ENCODE measurements at regions not wholly inside any gene's neighbourhood (a gene's known extent, or its start where the extent isn't known, plus 50 kb on each side); places are given as distances from the start of the nearest gene placed in this dataset.

- H3K4ac ChIP-seq (ENCODE audit: low read length) = no peak overlapping the region
- no CpG with 5 or more reads among the region's 5 CpGs for WGBS, 2 donors (ENCODE audit: extremely low coverage in 2 of 2, insufficient read length in 2 of 2, insufficient replicate concordance in 1 of 2)
- no peaks in the 10 kb centered on the region for H3K27me3 ChIP-seq (ENCODE audit: control insufficient read depth in 3 of 3, insufficient read depth in 3 of 3, low read depth in 1 of 3, low read length in 3 of 3)
- no peak for DNase-seq (ENCODE audit: low spot score)
- no peaks in the 10 kb centered on the region for H3K79me1 ChIP-seq (ENCODE audit: low read depth, low read length)
- H3K4me1 ChIP-seq (ENCODE audit: control insufficient read depth in 2 of 2, insufficient read depth in 1 of 2, low read depth in 1 of 2, low read length in 2 of 2) = no peaks in the 10 kb centered on the region
- no peak overlapping the region for H2AFZ ChIP-seq (ENCODE audit: low read length)
- H3K4me3 ChIP-seq (ENCODE audit: low read length in 2 of 2) = no peak overlapping the region
- no peak overlapping the region for H2BK15ac ChIP-seq (ENCODE audit: low read length)
- no peak overlapping the region for H2BK120ac ChIP-seq (ENCODE audit: low read depth, low read length)
- no peaks in the 10 kb centered on the region for H3K36me3 ChIP-seq (replicated peaks in 1 of 2; ENCODE audit: control insufficient read depth in 2 of 2, insufficient read depth in 2 of 2, low read length in 2 of 2)
- no peak overlapping the region for H3K14ac ChIP-seq (ENCODE audit: low read length)
- no peak overlapping the region for H2BK5ac ChIP-seq (ENCODE audit: low read length)
- H4K8ac ChIP-seq (ENCODE audit: low read depth, low read length) = no peak overlapping the region
- no peak overlapping the region for H2AK5ac ChIP-seq (ENCODE audit: low read depth, low read length)
- H3K23ac ChIP-seq (ENCODE audit: low read depth, low read length, poor library complexity) = no peak overlapping the region
- no peaks in the 10 kb centered on the region for H3K9me3 ChIP-seq (replicated peaks in 1 of 2; ENCODE audit: control insufficient read depth in 2 of 2, insufficient read depth in 1 of 2, low read depth in 1 of 2, low read length in 2 of 2)
- no peak overlapping the region for H3K9ac ChIP-seq (ENCODE audit: low read depth, low read length, poor library complexity)
- H3K27ac ChIP-seq (replicated peaks; ENCODE audit: low read length) = no peak overlapping the region
- H3K18ac ChIP-seq (ENCODE audit: low read length) = no peak overlapping the region
- H2BK12ac ChIP-seq (ENCODE audit: low read length) = no peak overlapping the region
- no peak overlapping the region for H4K91ac ChIP-seq (ENCODE audit: low read depth, low read length, poor library complexity)
- no peak overlapping the region for H3K4me2 ChIP-seq (ENCODE audit: insufficient read depth, low read length, poor library complexity, severe bottlenecking)
Observed at GRCh38 chr2:220849433-220849832, 722.7 kb downstream of the EPHA4 start.

- DNase-seq (ENCODE audit: low spot score) = no peak
- no CpG with 5 or more reads among the region's 3 CpGs for WGBS, 2 donors (ENCODE audit: extremely low coverage in 2 of 2, insufficient read length in 2 of 2, insufficient replicate concordance in 1 of 2)
- H3K4me2 ChIP-seq (ENCODE audit: insufficient read depth, low read length, poor library complexity, severe bottlenecking) = no peak overlapping the region
- no peak overlapping the region for H2BK15ac ChIP-seq (ENCODE audit: low read length)
- no peaks in the 10 kb centered on the region for H3K9me3 ChIP-seq (replicated peaks in 1 of 2; ENCODE audit: control insufficient read depth in 2 of 2, insufficient read depth in 1 of 2, low read depth in 1 of 2, low read length in 2 of 2)
- H4K8ac ChIP-seq (ENCODE audit: low read depth, low read length) = no peak overlapping the region
- no peak overlapping the region for H3K4me3 ChIP-seq (ENCODE audit: low read length in 2 of 2)
- no peak overlapping the region for H2AFZ ChIP-seq (ENCODE audit: low read length)
- H3K23ac ChIP-seq (ENCODE audit: low read depth, low read length, poor library complexity) = no peak overlapping the region
- no peak overlapping the region for H3K9ac ChIP-seq (ENCODE audit: low read depth, low read length, poor library complexity)
- H2AK5ac ChIP-seq (ENCODE audit: low read depth, low read length) = no peak overlapping the region
- no peak overlapping the region for H3K18ac ChIP-seq (ENCODE audit: low read length)
- H3K27me3 ChIP-seq (ENCODE audit: control insufficient read depth in 3 of 3, insufficient read depth in 3 of 3, low read depth in 1 of 3, low read length in 3 of 3) = no peaks in the 10 kb centered on the region
- H3K27ac ChIP-seq (replicated peaks; ENCODE audit: low read length) = no peak overlapping the region
- no peak overlapping the region for H3K14ac ChIP-seq (ENCODE audit: low read length)
- H3K4ac ChIP-seq (ENCODE audit: low read length) = no peak overlapping the region
- H3K36me3 ChIP-seq (replicated peaks in 1 of 2; ENCODE audit: control insufficient read depth in 2 of 2, insufficient read depth in 2 of 2, low read length in 2 of 2) = no peaks in the 10 kb centered on the region
- H2BK12ac ChIP-seq (ENCODE audit: low read length) = no peak overlapping the region
- no peaks in the 10 kb centered on the region for H3K79me1 ChIP-seq (ENCODE audit: low read depth, low read length)
- H2BK5ac ChIP-seq (ENCODE audit: low read length) = no peak overlapping the region
- no peak overlapping the region for H2BK120ac ChIP-seq (ENCODE audit: low read depth, low read length)
- H3K4me1 ChIP-seq (ENCODE audit: control insufficient read depth in 2 of 2, insufficient read depth in 1 of 2, low read depth in 1 of 2, low read length in 2 of 2) = no peaks in the 10 kb centered on the region
- no peak overlapping the region for H4K91ac ChIP-seq (ENCODE audit: low read depth, low read length, poor library complexity)
Observed at GRCh38 chr2:220850116-220850515, 722.0 kb downstream of the EPHA4 start.

GRCh38 chr2:220855296-220855695, 716.8 kb downstream of the EPHA4 start:
- H2AK5ac ChIP-seq (ENCODE audit: low read depth, low read length) = no peak overlapping the region
- no peaks in the 10 kb centered on the region for H3K27me3 ChIP-seq (ENCODE audit: control insufficient read depth in 3 of 3, insufficient read depth in 3 of 3, low read depth in 1 of 3, low read length in 3 of 3)

DNA sequence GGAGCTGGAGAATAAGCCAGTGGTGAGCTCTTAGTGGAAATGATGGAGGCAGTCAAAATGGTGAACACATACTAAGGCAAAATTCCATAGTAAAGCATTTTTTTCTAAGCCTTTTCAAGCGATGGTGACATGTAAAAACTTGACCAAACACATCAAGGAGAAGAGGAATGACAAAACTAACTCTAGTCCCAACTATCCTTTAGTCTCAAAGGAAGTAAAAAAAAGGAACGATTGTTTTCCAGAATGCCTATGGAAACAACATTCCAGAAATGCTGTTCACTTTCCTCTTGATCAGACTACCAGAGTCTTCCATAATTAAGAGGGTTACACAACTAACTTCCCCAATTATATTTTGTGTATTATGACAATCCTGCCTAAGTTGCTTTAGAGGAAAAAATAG, 715.6 kb downstream of the EPHA4 start:
- Histone ChIP-seq H3K36me3 (replicated peaks in 1 of 2; ENCODE audit: control insufficient read depth in 2 of 2, insufficient read depth in 2 of 2, low read length in 2 of 2) (no peaks in the 10 kb centered on the region), H3K9me3 (replicated peaks in 1 of 2; ENCODE audit: control insufficient read depth in 2 of 2, insufficient read depth in 1 of 2, low read depth in 1 of 2, low read length in 2 of 2) (no peaks in the 10 kb centered on the region), H2AFZ (ENCODE audit: low read length) (no peak overlapping the region), H3K27me3 (ENCODE audit: control insufficient read depth in 3 of 3, insufficient read depth in 3 of 3, low read depth in 1 of 3, low read length in 3 of 3) (no peaks in the 10 kb centered on the region), H3K4me1 (ENCODE audit: control insufficient read depth in 2 of 2, insufficient read depth in 1 of 2, low read depth in 1 of 2, low read length in 2 of 2) (no peaks in the 10 kb centered on the region), H3K4me3 (ENCODE audit: low read length in 2 of 2) (no peak overlapping the region), H2BK12ac (ENCODE audit: low read length) (no peak overlapping the region), H2AK5ac (ENCODE audit: low read depth, low read length) (no peak overlapping the region), H3K27ac (replicated peaks; ENCODE audit: low read length) (no peak overlapping the region), H3K9ac (ENCODE audit: low read depth, low read length, poor library complexity) (no peak overlapping the region), H4K91ac (ENCODE audit: low read depth, low read length, poor library complexity) (no peak overlapping the region), H3K18ac (ENCODE audit: low read length) (no peak overlapping the region), H3K4ac (ENCODE audit: low read length) (no peak overlapping the region), H3K23ac (ENCODE audit: low read depth, low read length, poor library complexity) (no peak overlapping the region), H4K8ac (ENCODE audit: low read depth, low read length) (no peak overlapping the region), H2BK15ac (ENCODE audit: low read length) (no peak overlapping the region), H2BK120ac (ENCODE audit: low read depth, low read length) (no peak overlapping the region), H2BK5ac (ENCODE audit: low read length) (no peak overlapping the region), H3K14ac (ENCODE audit: low read length) (no peak overlapping the region), H3K79me1 (ENCODE audit: low read depth, low read length) (no peaks in the 10 kb centered on the region), H3K4me2 (ENCODE audit: insufficient read depth, low read length, poor library complexity, severe bottlenecking) (no peak overlapping the region)
- WGBS, 2 donors (ENCODE audit: extremely low coverage in 2 of 2, insufficient read length in 2 of 2, insufficient replicate concordance in 1 of 2) = no CpG with 5 or more reads among the region's 2 CpGs
- no peak for DNase-seq (ENCODE audit: low spot score)

More at GRCh38 chr2:220855296-220855695, 716.8 kb downstream of the EPHA4 start:
- Histone ChIP-seq H3K36me3 (replicated peaks in 1 of 2; ENCODE audit: control insufficient read depth in 2 of 2, insufficient read depth in 2 of 2, low read length in 2 of 2) (no peaks in the 10 kb centered on the region), H4K91ac (ENCODE audit: low read depth, low read length, poor library complexity) (no peak overlapping the region), H3K9me3 (replicated peaks in 1 of 2; ENCODE audit: control insufficient read depth in 2 of 2, insufficient read depth in 1 of 2, low read depth in 1 of 2, low read length in 2 of 2) (no peaks in the 10 kb centered on the region), H3K18ac (ENCODE audit: low read length) (no peak overlapping the region), H2BK5ac (ENCODE audit: low read length) (no peak overlapping the region), H3K4me2 (ENCODE audit: insufficient read depth, low read length, poor library complexity, severe bottlenecking) (no peak overlapping the region), H2BK120ac (ENCODE audit: low read depth, low read length) (no peak overlapping the region), H3K4me1 (ENCODE audit: control insufficient read depth in 2 of 2, insufficient read depth in 1 of 2, low read depth in 1 of 2, low read length in 2 of 2) (no peaks in the 10 kb centered on the region), H2BK12ac (ENCODE audit: low read length) (no peak overlapping the region), H3K4me3 (ENCODE audit: low read length in 2 of 2) (no peak overlapping the region), H3K14ac (ENCODE audit: low read length) (no peak overlapping the region), H3K79me1 (ENCODE audit: low read depth, low read length) (no peaks in the 10 kb centered on the region), H2AFZ (ENCODE audit: low read length) (no peak overlapping the region), H3K9ac (ENCODE audit: low read depth, low read length, poor library complexity) (no peak overlapping the region), H3K4ac (ENCODE audit: low read length) (no peak overlapping the region), H3K27ac (replicated peaks; ENCODE audit: low read length) (no peak overlapping the region), H4K8ac (ENCODE audit: low read depth, low read length) (no peak overlapping the region), H2BK15ac (ENCODE audit: low read length) (no peak overlapping the region), H3K23ac (ENCODE audit: low read depth, low read length, poor library complexity) (no peak overlapping the region)
- no CpG with 5 or more reads among the region's 2 CpGs for whole genome bisulfite sequencing, 2 donors (ENCODE audit: extremely low coverage in 2 of 2, insufficient read length in 2 of 2, insufficient replicate concordance in 1 of 2)
- no peak for DNase-seq (ENCODE audit: low spot score)

Data from neuronal stem cell (in vitro differentiated cells).